ENCODE measurements at regions not wholly inside any gene's neighbourhood (a gene's known extent, or its start where the extent isn't known, plus 50 kb on each side); places are given as distances from the start of the nearest gene placed in this dataset.

- TF ChIP-seq ZNF8 (CRISPR knock-in tag; IDR thresholded peaks at IDR 0.05) (no peak), ZNF70 (CRISPR knock-in tag; IDR thresholded peaks at IDR 0.05) (no peak), TOX (CRISPR knock-in tag; IDR thresholded peaks at IDR 0.05; ENCODE audit: borderline replicate concordance) (no peak), RARB (CRISPR knock-in tag; IDR thresholded peaks at IDR 0.05) (no peak), ZFP3 (CRISPR knock-in tag; IDR thresholded peaks at IDR 0.05) (no peak), PATZ1 (CRISPR knock-in tag; IDR thresholded peaks at IDR 0.05; ENCODE audit: borderline replicate concordance) (no peak), ZC3H10 (CRISPR knock-in tag; IDR thresholded peaks at IDR 0.05) (no peak), TCF4 (CRISPR knock-in tag; IDR thresholded peaks at IDR 0.05; ENCODE audit: borderline replicate concordance) (no peak)
Measured at GRCh38 chr22:47315862-47316419, 553.5 kb downstream of the TBC1D22A start.

All from SK-N-SH treated with all-trans-retinoic acid at 6 μM for 48 hours (cell line).